ENCODE measurements at regions not wholly inside any gene's neighbourhood (a gene's known extent, or its start where the extent isn't known, plus 50 kb on each side); places are given as distances from the start of the nearest gene placed in this dataset.

GRCh38 chr6:121810158-121811032, 374.9 kb downstream of the GJA1 start:
- TF ChIP-seq TAF1 (IDR thresholded peaks at IDR 0.05; ENCODE audit: borderline replicate concordance, insufficient read depth, low read length): no peak
- no peak for TF ChIP-seq POLR2AphosphoS5 (IDR thresholded peaks at IDR 0.05; ENCODE audit: low read depth, low read length)
- TF ChIP-seq FOXP2 (optimal IDR thresholded peaks at IDR 0.05; ENCODE audit: borderline replicate concordance, extremely low read depth, extremely low read length, insufficient read depth): no peak
- TF ChIP-seq REST (IDR thresholded peaks at IDR 0.05; ENCODE audit: insufficient read depth in 1 of 2, low read depth in 2 of 2, low read length in 2 of 2): no peak
- TF ChIP-seq SIN3A (IDR thresholded peaks at IDR 0.05; ENCODE audit: borderline replicate concordance, insufficient read depth, low read length): no peak

DNA sequence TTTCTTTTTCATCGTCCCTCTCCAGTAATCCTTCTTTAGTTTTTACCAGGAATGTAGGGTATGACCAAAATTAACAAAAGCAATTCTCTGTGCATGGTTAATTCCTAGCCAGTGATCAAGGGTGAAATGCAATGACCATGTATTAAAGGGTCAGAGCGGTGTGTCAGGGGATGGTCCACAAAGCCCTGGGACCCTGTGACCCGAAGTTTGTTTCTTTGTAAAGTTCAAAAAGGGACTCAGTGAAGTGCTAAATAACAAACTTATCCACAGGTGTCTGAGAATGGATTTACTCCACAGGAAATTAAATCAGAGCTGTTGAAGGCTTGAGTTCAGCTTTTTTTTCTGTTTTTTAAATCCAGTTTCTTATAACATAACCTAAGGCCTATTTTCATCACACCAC, 375.7 kb downstream of the GJA1 start:
- TF ChIP-seq POLR2AphosphoS5 (IDR thresholded peaks at IDR 0.05; ENCODE audit: low read depth, low read length) (no peak), TAF1 (IDR thresholded peaks at IDR 0.05; ENCODE audit: borderline replicate concordance, insufficient read depth, low read length) (no peak)

DNA sequence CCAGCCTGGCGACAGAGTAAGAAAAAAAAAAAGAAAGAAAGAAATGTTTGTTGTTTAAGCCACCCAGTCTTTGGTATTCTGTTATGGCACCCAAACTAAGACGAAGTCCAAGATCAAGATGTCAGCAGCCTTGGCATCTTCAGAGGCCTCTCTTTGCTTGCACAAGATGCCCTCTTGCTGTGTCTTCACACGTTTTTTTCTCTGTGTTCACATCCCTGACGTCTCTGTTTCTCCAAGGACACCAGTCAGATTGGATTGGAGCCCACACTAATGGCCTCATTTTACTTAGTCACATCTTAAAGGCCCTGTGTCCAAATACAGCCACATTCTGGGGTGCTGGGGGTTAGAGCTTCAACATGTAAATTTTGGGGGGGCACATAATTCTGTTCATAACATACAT, 380.9 kb downstream of the GJA1 start:
- TF ChIP-seq POLR2AphosphoS5 (IDR thresholded peaks at IDR 0.05; ENCODE audit: low read depth, low read length) (no peak), SIN3A (IDR thresholded peaks at IDR 0.05; ENCODE audit: borderline replicate concordance, insufficient read depth, low read length) (no peak), FOXP2 (optimal IDR thresholded peaks at IDR 0.05; ENCODE audit: borderline replicate concordance, extremely low read depth, extremely low read length, insufficient read depth) (no peak), TAF1 (IDR thresholded peaks at IDR 0.05; ENCODE audit: borderline replicate concordance, insufficient read depth, low read length) (no peak), REST (IDR thresholded peaks at IDR 0.05; ENCODE audit: insufficient read depth in 1 of 2, low read depth in 2 of 2, low read length in 2 of 2) (no peak)

GRCh38 chr6:121816906-121817540, 381.6 kb downstream of the GJA1 start:
- TF ChIP-seq TAF1 (IDR thresholded peaks at IDR 0.05; ENCODE audit: borderline replicate concordance, insufficient read depth, low read length): no peak
- no peak for TF ChIP-seq SIN3A (IDR thresholded peaks at IDR 0.05; ENCODE audit: borderline replicate concordance, insufficient read depth, low read length)

DNA sequence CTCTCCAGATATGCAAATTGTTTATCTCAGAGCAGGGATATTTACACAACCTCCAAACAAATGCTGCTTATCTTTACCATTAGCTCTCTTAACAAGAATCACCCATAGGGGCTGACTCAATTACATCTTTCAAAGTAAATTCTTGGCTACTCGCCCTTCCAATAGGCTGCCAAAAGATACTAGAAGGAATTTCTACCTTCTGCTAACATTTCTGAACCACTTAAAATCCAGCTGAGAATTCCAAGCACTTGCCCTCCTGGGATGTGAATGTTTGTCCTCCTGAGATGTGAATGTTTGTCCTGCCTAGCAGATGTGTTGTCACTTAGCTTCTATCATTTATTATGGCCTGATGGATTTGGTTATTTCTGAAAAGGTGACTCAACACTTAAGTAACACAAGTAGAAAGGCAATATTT, 388.0 kb downstream of the GJA1 start:
- no peak for TF ChIP-seq REST (IDR thresholded peaks at IDR 0.05; ENCODE audit: insufficient read depth in 1 of 2, low read depth in 2 of 2, low read length in 2 of 2)
- no peak for TF ChIP-seq SIN3A (IDR thresholded peaks at IDR 0.05; ENCODE audit: borderline replicate concordance, insufficient read depth, low read length)
- no peak for TF ChIP-seq FOXP2 (optimal IDR thresholded peaks at IDR 0.05; ENCODE audit: borderline replicate concordance, extremely low read depth, extremely low read length, insufficient read depth)
- no peak for TF ChIP-seq POLR2AphosphoS5 (IDR thresholded peaks at IDR 0.05; ENCODE audit: low read depth, low read length)
- TF ChIP-seq TAF1 (IDR thresholded peaks at IDR 0.05; ENCODE audit: borderline replicate concordance, insufficient read depth, low read length): no peak

Data from PFSK-1 (cell line).